Bronchial epithelial cell (primary cell): ENCODE measurements at regions not wholly inside any gene's neighbourhood (a gene's known extent, or its start where the extent isn't known, plus 50 kb on each side); places are given as distances from the start of the nearest gene placed in this dataset.

Source experiments
- DNase-seq: peaks from one replicate; pipeline ENCODE4 v3.0.0-alpha.2; 2010; ENCODE audit warnings: low read depth
- FAIRE-seq: peaks from 2 replicates; lab custom pipeline; 2011; peaks lifted over from hg19 to GRCh38; lab: Jason Lieb, UNC
- H3K27me3 ChIP-seq: 2 replicates; pipeline ENCODE4 v1.5.1; 2011; ENCODE audit warnings: low read length; ENCODE audit not compliant: control insufficient read depth, insufficient read depth
- H3K36me3 ChIP-seq: 2 replicates; pipeline ENCODE4 v1.5.1; 2011; ENCODE audit warnings: low read length; ENCODE audit not compliant: control insufficient read depth, insufficient read depth
- H3K4me3 ChIP-seq: 2 replicates; pipeline ENCODE4 v1.5.1; 2011; ENCODE audit warnings: mild to moderate bottlenecking, low read depth, low read length, control low read depth
- CTCF ChIP-seq: IDR thresholded peaks from 2 replicates; pipeline ENCODE4 v1.5.1; 2011; ENCODE audit warnings: mild to moderate bottlenecking, moderate library complexity, low read length, control low read depth, inconsistent platforms; ENCODE audit not compliant: insufficient read depth, severe bottlenecking

- no peak for FAIRE-seq
- H3K4me3 ChIP-seq: no peak overlapping the region
- TF ChIP-seq CTCF: no peak
Observed at GRCh38 chr2:222807431-222807830, 53.4 kb upstream of the ACSL3 start.

GRCh38 chr2:222809582-222809981 lies 51.3 kb upstream of the ACSL3 start:
- TF ChIP-seq CTCF: no peak
- FAIRE-seq (no peak), DNase-seq (no peak)
- Histone ChIP-seq H3K4me3 (no peak overlapping the region), H3K36me3 (no peaks in the 10 kb centered on the region), H3K27me3 (no peaks in the 10 kb centered on the region)

More at GRCh38 chr2:222807431-222807830, 53.4 kb upstream of the ACSL3 start:
- DNase-seq: no peak
- H3K36me3 ChIP-seq: no peaks in the 10 kb centered on the region
- no peaks in the 10 kb centered on the region for H3K27me3 ChIP-seq

- H3K36me3 ChIP-seq: no peaks in the 10 kb centered on the region
- FAIRE-seq: no peak
- no peaks in the 10 kb centered on the region for H3K27me3 ChIP-seq
- no peak for DNase-seq
- no peak overlapping the region for H3K4me3 ChIP-seq
- TF ChIP-seq CTCF: no peak
Observed at GRCh38 chr2:222810044-222810443, 50.8 kb upstream of the ACSL3 start.
